NCI-H146 treated with DMSO at 0.1 percent for 48 hours (cell line): ENCODE measurements at regions not wholly inside any gene's neighbourhood (a gene's known extent, or its start where the extent isn't known, plus 50 kb on each side); places are given as distances from the start of the nearest gene placed in this dataset.
"Not testable (repeated sequence)": the region's sequence is repeated elsewhere in the genome, so short reads cannot be mapped to it uniquely, and the experiment has no call there.

Experiments
- DNase-seq: peaks from one replicate; lab custom pipeline; 2025; ENCODE audit not compliant: unreplicated experiment; lab: John Stamatoyannopoulos, UW

DNA sequence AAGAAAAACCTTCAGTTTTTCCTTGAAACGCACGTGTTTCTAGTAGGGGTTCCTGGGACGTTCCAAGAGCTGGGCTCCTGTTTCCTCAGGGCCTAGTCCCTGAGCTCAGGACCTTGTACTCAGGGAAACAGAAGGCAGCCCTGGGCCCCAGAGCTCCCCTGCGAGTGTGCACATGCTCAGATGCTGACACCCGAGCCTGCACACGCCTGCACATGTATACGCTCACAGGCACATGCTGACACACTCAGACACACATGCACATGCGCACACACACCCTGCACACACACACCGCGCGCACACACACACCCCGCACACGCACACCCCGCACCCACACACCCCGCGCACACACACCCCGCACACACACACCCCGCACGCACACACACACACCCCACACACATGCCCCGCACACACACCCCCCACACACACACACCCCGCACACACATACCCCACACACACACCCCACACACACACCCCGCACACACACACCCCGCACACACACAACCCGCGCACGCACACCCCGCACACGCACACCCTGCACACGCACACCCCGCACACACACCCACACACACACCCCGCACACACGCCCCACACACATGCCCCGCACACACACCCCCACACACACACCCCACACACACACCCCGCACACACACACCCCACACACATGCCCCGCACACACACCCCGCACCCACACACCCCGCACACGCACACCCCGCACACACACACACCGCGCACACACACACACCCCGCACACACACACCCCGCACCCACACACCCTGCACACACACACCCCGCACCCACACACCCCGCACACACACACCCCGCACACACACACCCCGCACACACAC is 52.2 kb downstream of the CALML3 start:
- DNase-seq: no peak

DNA sequence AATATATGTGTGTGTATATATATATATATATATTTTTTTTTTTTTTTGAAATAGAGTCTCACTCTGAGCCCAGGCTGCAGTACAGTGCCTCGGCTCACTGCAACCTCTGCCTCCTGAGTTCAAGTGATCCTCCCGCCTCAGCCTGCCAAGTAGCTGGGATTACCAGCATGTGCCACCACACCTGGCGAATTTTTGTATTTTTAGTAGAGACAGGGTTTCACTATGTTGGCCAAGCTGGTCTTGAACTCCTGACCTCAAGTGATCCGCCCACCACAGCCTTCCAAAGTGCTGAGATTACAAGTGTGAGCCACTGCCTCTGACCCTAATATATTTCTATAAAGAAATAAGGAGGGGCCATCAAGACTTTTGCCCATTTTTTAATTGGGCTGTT is 55.3 kb downstream of the CALML3 start:
- not testable (repeated sequence) for DNase-seq

DNA sequence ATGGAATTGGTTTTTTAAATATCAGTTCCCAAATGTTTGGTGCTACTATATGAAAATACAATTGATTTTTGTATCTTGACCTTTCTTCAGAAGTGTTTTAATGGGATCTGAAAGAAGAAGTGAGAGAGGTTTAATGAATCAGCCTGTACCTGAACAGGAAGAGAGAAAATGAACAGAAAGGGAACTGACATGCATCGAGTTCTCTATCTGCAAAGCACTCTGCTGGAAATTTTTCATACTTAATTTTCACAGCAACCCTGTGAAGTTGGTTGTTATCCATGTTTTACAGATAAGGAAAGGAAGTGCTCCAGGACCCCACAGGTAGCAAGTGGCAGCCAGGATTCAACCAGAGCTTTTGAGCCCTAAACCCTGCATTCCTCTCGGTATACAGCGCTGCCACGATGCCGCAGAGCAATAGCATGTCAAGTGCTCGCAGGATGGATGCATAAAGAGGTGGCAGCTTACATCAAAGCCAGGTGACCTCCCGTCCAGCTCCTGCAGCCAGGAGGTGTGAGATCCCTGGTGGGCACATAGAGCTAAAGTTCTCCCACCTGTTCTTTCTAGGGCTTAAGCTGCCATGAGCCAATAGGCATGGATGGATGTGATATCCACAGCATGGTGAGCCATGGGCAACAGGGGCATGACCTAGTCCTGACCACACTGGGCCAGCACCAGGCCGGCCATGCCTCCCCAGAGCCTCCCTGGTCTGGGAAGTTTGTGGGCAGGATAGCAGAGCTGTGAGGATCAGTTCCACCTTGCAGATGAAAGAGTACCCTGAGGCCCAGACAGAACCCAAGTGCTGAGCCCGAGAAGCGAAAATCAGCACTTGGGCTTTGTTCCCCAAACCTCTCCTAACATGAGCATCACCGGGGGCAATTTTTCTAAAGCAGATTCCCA is 57.2 kb downstream of the CALML3 start:
- DNase-seq: no peak

DNA sequence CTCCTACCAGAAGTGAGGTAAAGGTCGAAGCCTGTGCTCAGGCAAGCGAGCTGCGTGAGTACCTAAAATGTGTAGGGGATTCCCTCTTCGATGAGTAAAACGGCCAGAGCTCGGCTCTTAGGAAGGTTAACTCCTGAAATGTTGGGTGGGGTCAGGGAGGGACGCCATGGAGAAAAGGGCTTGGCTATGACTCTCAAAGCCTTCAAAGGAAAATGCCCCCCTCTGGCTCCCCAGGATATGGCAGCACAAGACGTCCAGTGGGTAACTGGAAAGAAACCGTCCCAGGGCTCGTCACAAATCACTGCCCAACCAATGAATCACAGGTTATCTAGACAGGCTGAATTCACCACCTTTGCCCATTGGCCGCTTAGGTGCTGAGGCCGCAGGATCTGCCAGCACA is 58.0 kb downstream of the CALML3 start:
- DNase-seq: no peak

DNA sequence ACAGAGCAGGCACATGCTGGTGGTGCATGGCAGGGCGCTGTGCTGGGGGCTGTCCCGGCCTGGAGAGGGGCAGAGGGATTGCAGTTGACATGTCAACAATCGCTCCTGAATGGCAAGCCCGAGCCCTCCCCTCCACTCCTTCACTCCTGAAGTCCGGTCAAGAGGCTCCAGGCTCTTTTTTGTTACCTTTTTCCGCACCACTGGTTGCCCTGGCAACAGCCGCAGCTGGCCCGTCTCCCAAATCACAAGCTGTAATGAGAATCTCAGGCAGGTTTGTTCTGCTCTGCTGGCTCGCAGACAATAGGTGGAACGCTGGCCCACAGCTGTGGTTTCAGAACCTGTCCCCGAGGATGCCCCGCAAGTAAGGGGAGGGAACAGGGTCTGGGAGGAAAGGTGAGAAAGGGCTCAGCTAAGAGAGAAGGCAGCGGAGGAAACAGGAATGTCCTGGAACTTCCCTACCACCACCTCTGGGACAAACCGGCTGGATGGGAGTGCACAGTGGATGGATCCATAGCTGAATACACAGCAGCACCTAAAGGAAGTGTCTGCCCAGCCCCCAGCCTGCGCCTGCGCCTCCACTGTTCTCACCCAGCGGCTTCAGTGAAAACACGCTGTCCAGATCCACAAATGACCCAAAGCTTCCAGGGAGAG is 58.9 kb downstream of the CALML3 start:
- peak; percentile 88 for DNase-seq

DNA sequence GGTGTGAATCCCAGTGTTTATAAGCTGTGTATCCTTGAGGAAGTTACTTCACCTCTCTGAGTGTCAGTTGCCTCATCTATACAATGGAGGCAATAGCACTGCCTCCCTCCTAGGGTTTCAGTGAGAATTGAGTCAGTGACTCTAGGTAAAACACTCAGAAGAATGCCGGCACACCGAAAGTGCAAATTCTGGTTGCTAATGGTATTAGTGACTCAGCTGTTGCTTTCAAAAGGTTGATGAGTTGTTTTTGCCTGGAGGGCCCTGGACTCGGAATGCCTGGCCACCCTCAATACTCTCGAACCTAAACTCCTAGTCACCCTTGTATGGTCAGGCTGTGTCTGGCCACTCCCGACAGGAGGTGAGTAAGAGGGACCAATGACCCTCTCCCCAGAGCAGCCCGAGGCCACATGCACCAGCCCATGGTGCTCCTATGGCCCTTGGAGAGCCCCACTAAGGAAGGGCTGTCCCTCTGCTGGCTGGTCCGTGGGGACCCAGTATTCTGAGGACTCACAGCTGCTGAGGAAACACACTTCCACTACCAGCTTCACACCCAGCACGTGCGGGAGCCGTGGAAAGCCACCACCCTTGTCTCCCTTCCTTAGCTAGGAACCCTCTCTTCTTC is 60.2 kb downstream of the CALML3 start:
- DNase-seq: no peak

DNA sequence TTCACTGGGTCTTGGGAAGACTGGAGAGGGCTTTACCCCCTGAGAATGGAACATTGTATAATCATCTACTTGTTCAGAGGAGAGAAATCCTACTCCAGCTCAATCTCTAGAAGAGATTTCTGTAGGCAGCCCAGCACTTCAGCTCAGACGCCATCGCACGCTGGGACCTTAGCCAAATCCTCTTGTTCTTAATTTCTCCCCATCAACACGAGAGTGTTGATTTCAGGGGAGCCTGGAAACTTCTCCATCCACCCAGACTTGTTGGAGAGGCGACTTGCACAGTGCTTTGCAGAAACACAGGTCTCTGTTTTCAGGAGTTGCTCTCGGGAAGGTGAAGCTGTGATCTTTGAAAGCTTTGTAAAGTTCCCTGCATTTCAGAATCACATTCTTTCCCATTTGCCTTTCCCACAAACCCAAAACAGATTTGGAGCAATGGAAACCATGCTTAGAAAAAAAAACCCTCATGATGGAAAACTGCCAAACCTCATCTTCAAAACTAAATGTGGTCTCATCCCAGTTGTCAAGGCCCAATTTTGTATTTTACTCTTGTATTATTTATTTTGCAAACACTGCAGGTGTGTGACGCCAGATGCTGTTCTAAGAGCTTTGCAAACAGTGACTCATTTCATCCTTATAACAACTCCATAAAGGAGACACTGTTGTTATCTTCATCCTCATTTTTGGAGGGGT is 60.9 kb downstream of the CALML3 start:
- DNase-seq: no peak

DNA sequence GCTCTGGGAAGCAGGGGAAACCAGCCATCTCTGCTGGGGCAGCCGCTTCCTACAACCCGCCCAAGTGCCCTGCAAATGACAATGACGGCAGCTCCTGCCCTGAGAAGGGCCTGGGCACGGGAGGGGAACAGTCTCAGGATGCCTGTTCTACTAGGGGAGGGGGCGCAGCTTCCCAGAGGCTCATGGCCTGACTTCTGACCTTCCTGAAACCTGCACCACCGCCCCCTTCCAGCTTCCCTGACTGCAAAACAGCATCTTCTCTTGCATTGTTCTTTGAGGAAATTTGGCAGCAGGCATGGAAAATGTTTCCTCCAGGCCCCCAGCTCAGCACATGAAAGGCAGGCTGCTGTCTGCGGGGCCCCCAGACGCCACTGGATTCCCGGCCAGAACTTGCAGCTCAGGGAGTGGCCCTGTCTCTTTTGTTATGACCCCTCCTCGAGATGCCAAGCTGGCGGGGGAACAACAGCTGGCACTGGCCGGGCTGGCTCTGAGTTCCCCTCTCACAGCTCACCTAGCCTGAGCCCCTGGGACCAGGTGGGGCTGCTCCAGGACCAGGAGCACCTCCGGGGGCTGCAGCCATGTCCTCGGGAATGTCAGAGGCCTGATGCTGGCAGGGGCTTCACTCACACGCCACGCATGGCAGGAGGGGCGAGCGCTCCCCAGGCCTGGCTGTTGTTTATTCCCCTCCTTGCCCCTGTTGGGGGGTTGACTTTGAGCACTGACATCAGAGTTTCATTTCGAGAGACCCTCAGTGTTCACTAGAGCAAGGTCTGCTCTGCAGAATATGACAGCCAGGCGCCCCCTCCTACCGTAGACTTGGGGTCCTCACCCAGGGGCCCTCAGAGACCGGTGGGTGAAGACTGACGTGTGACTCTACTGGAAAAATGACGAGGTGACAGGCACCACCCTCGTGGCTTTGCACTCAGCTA is 62.7 kb downstream of the CALML3 start:
- DNase-seq: no peak

DNA sequence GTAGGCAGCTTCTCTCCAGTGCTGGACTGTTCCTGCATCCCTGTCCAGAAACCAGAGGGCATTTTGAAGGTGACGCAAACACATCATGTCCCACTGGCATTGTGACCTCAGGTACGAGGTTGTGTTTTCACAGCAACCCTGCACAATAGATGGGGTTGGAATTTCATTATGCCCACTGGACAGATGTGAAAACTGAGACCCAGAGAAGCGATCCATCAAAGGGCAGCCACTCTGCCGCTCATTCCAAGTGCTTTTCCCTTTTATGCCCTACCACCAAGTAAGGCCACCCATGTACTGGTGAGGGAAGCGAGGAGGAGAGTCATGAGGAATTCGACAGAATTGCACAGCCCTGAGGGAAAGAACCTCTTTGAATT is 63.3 kb downstream of the CALML3 start:
- DNase-seq: no peak

DNA sequence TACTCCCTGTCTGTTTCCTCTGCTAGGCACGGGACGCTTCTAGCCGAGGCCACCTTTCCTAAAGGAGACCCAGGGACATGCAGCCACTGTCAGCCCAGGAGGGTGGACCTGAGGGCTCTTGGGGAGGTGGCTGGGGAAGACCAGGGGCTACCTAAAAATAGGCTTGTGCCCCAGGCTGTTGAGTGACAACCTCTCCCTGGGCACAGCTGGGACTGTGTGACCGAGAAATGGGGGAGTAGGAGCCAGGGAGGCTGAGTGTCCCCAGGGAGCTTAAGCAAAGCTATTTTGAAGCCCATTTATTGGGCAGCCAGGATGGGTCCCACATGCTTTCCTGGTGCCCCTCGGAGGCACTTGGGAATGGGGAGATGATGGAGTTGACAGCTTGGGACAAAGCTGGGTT is 63.8 kb downstream of the CALML3 start:
- DNase-seq: no peak
